ENCODE measurements at regions not wholly inside any gene's neighbourhood (a gene's known extent, or its start where the extent isn't known, plus 50 kb on each side); places are given as distances from the start of the nearest gene placed in this dataset.

DNA sequence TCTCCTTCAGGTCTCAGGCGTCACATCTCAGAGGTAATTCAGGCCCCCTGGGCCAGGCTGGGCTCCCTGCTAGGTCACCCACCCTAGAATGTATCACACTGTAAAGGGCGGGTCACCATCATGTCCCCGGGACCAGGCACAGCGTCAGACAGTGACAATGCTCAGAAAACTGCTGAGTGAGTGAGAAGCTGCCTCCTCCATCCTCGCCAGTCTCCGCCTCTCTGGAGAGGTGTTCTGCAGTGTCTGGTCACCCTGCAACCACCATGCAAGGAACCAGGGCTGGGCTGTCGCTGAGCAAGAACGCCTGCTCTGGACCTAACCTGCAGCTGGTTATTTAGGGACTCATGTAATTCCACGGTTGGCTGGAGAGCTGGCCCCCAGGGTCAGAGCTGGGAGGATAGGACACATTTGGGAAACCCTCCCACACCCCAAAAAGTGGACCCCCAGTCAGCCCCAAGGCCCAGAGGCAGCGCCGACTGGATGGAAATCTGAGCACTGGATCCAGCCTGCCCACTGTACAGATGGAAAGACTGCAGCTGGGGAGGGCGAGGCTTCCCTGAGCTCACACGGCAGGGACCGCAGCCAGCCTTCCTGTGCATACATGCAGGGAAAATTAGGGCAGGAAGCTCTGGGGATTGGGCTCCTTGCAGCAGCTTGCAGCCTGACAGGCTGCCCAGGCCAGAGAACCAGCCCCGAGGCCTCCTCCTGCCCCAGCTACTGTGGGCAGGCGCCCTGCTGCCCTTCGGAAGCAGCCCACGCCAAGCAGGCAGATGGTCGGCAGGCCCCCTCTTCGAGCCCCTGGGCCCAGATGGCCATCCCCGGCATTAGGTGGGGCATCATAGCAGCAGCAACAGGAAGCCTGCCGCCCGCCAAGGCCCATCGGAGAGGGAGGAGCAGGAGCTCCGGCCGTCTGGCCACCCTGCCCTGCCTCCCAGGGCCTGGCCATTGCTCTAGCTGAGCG is 105.4 kb upstream of the ZMIZ1 start:
- peaks cover 8% of the 10 kb centered on the region for H3K27me3 Mint-ChIP-seq (ENCODE audit: unreplicated experiment)
- DNase-seq (ENCODE audit: low spot score) = no peak
- TF ChIP-seq, protein P1, sequence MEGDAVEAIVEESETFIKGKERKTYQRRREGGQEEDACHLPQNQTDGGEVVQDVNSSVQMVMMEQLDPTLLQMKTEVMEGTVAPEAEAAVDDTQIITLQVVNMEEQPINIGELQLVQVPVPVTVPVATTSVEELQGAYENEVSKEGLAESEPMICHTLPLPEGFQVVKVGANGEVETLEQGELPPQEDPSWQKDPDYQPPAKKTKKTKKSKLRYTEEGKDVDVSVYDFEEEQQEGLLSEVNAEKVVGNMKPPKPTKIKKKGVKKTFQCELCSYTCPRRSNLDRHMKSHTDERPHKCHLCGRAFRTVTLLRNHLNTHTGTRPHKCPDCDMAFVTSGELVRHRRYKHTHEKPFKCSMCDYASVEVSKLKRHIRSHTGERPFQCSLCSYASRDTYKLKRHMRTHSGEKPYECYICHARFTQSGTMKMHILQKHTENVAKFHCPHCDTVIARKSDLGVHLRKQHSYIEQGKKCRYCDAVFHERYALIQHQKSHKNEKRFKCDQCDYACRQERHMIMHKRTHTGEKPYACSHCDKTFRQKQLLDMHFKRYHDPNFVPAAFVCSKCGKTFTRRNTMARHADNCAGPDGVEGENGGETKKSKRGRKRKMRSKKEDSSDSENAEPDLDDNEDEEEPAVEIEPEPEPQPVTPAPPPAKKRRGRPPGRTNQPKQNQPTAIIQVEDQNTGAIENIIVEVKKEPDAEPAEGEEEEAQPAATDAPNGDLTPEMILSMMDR (IDR thresholded peaks at IDR 0.05; ENCODE audit: unreplicated experiment) = no peak
- peaks cover 36% of the 10 kb centered on the region for H3K4me1 Mint-ChIP-seq (ENCODE audit: unreplicated experiment)
- H3K27ac Mint-ChIP-seq (ENCODE audit: unreplicated experiment) = no peak overlapping the region
- H3K36me3 Mint-ChIP-seq (ENCODE audit: low read depth, unreplicated experiment) = no peaks in the 10 kb centered on the region
- H3K9me3 Mint-ChIP-seq (ENCODE audit: unreplicated experiment) = no peaks in the 10 kb centered on the region
- no peak overlapping the region for H3K4me3 Mint-ChIP-seq (ENCODE audit: unreplicated experiment)

DNA sequence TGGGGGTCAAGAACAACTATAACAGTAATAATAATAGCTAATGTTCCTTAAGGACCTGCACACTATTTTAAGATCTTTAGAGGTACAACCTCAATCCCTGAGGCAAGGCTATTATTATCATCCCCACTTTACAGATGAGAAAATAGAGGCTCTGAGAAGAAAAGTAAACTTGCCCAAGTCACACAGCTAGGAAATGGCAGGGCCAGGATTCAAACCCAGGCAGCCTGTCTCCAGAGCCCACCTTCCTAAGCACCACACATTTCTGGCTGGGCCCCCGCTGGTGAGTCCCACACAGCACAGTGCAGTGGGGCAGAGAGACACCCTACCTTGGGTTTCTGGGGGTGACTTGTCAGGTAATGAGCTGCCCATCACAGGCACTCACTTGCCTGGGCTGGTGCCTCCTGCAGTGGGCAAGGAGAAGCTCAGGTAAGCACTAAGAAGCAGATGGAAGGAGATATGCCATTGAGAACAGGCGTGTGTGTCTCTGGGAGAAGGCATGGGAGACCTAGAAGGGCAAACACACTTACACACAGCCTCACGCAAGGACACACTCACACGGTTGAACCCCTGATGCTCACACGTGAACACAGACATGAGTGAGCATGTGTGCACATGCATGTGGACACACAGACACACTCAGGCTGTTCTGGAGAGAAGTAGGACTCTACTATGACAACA is 104.4 kb upstream of the ZMIZ1 start:
- H3K9me3 Mint-ChIP-seq (ENCODE audit: unreplicated experiment) = no peaks in the 10 kb centered on the region
- H3K4me3 Mint-ChIP-seq (ENCODE audit: unreplicated experiment) = no peak overlapping the region
- H3K4me1 Mint-ChIP-seq (ENCODE audit: unreplicated experiment) = peaks cover 37% of the 10 kb centered on the region
- H3K36me3 Mint-ChIP-seq (ENCODE audit: low read depth, unreplicated experiment) = no peaks in the 10 kb centered on the region
- TF ChIP-seq, protein P1 (IDR thresholded peaks at IDR 0.05; ENCODE audit: unreplicated experiment) = no peak
- DNase-seq (ENCODE audit: low spot score) = no peak
- H3K27ac Mint-ChIP-seq (ENCODE audit: unreplicated experiment) = no peak overlapping the region
- peaks cover 7% of the 10 kb centered on the region for H3K27me3 Mint-ChIP-seq (ENCODE audit: unreplicated experiment)

DNA sequence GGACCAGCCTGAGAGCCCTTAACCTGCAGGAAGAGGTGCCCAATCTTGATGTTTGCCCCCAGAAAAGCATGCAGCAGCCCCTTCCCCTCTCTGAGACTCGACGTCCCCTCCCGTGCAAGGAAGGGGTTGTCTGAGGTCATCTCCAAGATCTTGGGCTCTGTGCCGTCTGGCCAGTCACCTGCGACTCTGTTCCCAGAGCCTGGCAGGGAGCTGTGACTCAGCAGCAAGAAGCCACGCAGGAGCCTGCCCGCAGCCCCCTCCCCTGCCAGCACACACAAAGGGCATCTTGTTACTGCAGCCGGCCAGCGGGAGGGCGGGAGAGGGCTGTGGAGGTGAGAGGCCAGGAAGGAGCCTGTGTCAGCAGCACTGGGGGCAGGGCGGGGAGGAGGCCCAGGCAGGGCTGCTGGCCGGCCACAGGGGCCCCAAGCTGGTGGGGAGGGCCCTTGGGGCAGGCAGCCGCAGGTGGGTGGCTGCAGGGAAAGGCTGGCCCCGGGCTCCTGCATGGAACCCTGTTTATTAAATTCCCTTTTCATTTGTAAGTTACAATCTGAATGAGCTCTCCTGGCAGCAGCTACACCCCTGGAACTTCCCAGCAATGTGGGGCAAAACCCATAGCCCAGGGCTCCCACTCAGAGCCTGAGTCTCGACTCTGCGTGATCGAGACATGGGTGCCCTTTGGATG is 103.7 kb upstream of the ZMIZ1 start:
- Mint-ChIP-seq H3K36me3 (ENCODE audit: low read depth, unreplicated experiment) (no peaks in the 10 kb centered on the region), H3K27me3 (ENCODE audit: unreplicated experiment) (peaks cover 6% of the 10 kb centered on the region), H3K9me3 (ENCODE audit: unreplicated experiment) (no peaks in the 10 kb centered on the region), H3K4me3 (ENCODE audit: unreplicated experiment) (no peak overlapping the region), H3K4me1 (ENCODE audit: unreplicated experiment) (peaks cover 40% of the 10 kb centered on the region), H3K27ac (ENCODE audit: unreplicated experiment) (no peak overlapping the region)
- peak; percentile 33 for DNase-seq (ENCODE audit: low spot score)
- TF ChIP-seq, protein P1 (IDR thresholded peaks at IDR 0.05; ENCODE audit: unreplicated experiment) = no peak

DNA sequence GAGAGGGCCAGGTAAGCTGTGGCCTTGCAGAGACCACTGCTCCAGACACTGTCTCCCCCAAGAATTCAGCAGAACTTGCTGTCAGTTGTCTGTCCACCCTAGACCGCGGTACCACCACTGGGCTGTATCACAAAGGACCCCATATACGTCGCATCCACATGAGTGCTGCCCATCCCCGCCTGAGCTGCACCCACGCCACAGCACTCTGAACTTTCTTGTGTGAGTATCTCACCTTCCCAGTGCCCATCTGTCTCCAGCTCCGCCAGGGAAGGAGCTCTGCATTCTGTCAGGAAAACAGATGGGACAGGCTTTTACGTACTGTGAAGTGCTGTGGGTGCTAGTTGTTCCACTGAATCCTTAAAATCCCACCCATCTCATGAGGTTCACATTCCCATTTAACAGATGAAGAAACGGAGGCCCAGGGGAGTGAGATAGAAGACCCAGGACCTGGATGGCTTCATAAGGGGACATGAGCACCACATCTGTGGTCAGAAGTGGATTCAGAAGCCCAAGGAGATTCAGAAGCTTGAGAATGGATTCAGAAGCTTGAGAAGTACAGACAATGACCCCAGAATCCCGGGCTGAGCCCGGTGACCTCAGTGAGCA is 102.5 kb upstream of the ZMIZ1 start:
- no peaks in the 10 kb centered on the region for H3K9me3 Mint-ChIP-seq (ENCODE audit: unreplicated experiment)
- peaks cover 31% of the 10 kb centered on the region for H3K4me1 Mint-ChIP-seq (ENCODE audit: unreplicated experiment)
- peaks cover 8% of the 10 kb centered on the region for H3K27me3 Mint-ChIP-seq (ENCODE audit: unreplicated experiment)
- no peak overlapping the region for H3K4me3 Mint-ChIP-seq (ENCODE audit: unreplicated experiment)
- TF ChIP-seq, protein P1 (IDR thresholded peaks at IDR 0.05; ENCODE audit: unreplicated experiment) = no peak
- no peak overlapping the region for H3K27ac Mint-ChIP-seq (ENCODE audit: unreplicated experiment)
- no peaks in the 10 kb centered on the region for H3K36me3 Mint-ChIP-seq (ENCODE audit: low read depth, unreplicated experiment)
- no peak for DNase-seq (ENCODE audit: low spot score)
